OCI-LY1 (cell line): ENCODE measurements at regions not wholly inside any gene's neighbourhood (a gene's known extent, or its start where the extent isn't known, plus 50 kb on each side); places are given as distances from the start of the nearest gene placed in this dataset.

Experiments
- EZH2 ChIP-seq: fragments of 200-600 bp; sonication (generic), shearing (Covaris generic); IDR thresholded peaks from 2 replicates; pipeline ENCODE4 v1.8.0; 2017; ENCODE audit warnings: borderline replicate concordance, mixed run types, mild to moderate bottlenecking, antibody characterized with exemption, low read length, moderate library complexity, mixed read lengths
- TF ChIP-seq, protein P1 (sequence below): fragments of 200-600 bp; sonication (generic), shearing (Covaris generic); IDR thresholded peaks from 2 replicates; pipeline ENCODE4 v1.5.1; 2017; ENCODE audit warnings: mild to moderate bottlenecking, antibody characterized with exemption, low read length, moderate library complexity, mixed read lengths

DNA sequence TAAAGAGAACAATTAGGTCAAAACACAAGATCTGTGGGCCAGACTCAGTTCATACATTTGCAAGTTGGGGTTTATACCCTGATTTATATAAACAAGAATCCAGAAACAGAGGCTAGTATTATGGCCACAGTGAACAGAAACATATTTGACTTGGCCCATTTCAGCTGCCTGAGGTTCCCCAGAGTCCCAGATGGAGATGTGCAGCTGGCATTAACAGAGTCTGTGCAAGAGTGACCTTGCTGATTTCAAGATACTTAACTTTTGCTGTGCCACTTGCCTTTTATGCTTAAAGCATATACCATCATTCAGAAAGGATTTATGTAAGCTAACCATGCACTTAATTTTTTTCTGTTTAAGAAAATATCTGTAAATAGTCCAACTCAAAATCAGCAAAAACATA lies 636.3 kb downstream of the TRIB2 start:
- TF ChIP-seq, protein P1, sequence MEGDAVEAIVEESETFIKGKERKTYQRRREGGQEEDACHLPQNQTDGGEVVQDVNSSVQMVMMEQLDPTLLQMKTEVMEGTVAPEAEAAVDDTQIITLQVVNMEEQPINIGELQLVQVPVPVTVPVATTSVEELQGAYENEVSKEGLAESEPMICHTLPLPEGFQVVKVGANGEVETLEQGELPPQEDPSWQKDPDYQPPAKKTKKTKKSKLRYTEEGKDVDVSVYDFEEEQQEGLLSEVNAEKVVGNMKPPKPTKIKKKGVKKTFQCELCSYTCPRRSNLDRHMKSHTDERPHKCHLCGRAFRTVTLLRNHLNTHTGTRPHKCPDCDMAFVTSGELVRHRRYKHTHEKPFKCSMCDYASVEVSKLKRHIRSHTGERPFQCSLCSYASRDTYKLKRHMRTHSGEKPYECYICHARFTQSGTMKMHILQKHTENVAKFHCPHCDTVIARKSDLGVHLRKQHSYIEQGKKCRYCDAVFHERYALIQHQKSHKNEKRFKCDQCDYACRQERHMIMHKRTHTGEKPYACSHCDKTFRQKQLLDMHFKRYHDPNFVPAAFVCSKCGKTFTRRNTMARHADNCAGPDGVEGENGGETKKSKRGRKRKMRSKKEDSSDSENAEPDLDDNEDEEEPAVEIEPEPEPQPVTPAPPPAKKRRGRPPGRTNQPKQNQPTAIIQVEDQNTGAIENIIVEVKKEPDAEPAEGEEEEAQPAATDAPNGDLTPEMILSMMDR = no peak
- no peak for TF ChIP-seq EZH2
